MM.1S (cell line): ENCODE measurements at regions not wholly inside any gene's neighbourhood (a gene's known extent, or its start where the extent isn't known, plus 50 kb on each side); places are given as distances from the start of the nearest gene placed in this dataset.

ENCODE experiments used
- DNase-seq: peaks from one replicate; pipeline ENCODE4 v3.0.0-alpha.2; 2015
- H2AFZ ChIP-seq: fragments of 300-600 bp; sonication (generic); 2 replicates; pipeline ENCODE4 v1.6.0; 2016; ENCODE audit warnings: antibody characterized with exemption, low read length
- H3F3A ChIP-seq: fragments of 300-600 bp; sonication (generic); 2 replicates; pipeline ENCODE4 v1.6.1; 2016; ENCODE audit warnings: mild to moderate bottlenecking, antibody characterized with exemption, low read length, moderate library complexity, mixed read lengths; ENCODE audit not compliant: insufficient read depth
- H3K27ac ChIP-seq: fragments of 300-600 bp; sonication (generic); 2 replicates; pipeline ENCODE4 v1.5.1; 2016; ENCODE audit warnings: mild to moderate bottlenecking, low read length
- H3K27me3 ChIP-seq: fragments of 300-600 bp; sonication (generic); replicated peaks from 2 replicates; pipeline ENCODE4 v1.6.0; 2016; ENCODE audit warnings: low read length; ENCODE audit not compliant: insufficient read depth
- H3K36me3 ChIP-seq: fragments of 300-600 bp; sonication (generic); replicated peaks from 2 replicates; pipeline ENCODE4 v1.6.1; 2016; ENCODE audit warnings: mild to moderate bottlenecking, low read length, mixed read lengths; ENCODE audit not compliant: insufficient read depth
- H3K4me1 ChIP-seq: fragments of 300-600 bp; sonication (generic); 2 replicates; pipeline ENCODE4 v1.6.1; 2016; ENCODE audit warnings: low read length, mixed read lengths
- H3K4me2 ChIP-seq: fragments of 300-600 bp; sonication (generic); 2 replicates; pipeline ENCODE4 v1.6.0; 2016; ENCODE audit warnings: low read depth, low read length
- H3K4me3 ChIP-seq: fragments of 300-600 bp; sonication (generic); 2 replicates; pipeline ENCODE4 v1.5.1; 2016; ENCODE audit warnings: low read length, mixed read lengths
- H3K79me2 ChIP-seq: fragments of 300-600 bp; sonication (generic); 2 replicates; pipeline ENCODE4 v1.6.1; 2016; ENCODE audit warnings: mixed run types, low read length, mixed read lengths
- H3K9ac ChIP-seq: fragments of 300-600 bp; sonication (generic); 2 replicates; pipeline ENCODE4 v1.6.1; 2016; ENCODE audit warnings: low read length, mixed read lengths
- H3K9me2 ChIP-seq: fragments of 300-600 bp; sonication (generic); replicated peaks from 2 replicates; pipeline ENCODE4 v1.6.1; 2016; ENCODE audit warnings: mild to moderate bottlenecking, low read length, mixed read lengths; ENCODE audit not compliant: insufficient read depth
- H3K9me3 ChIP-seq: fragments of 300-600 bp; sonication (generic); replicated peaks from 2 replicates; pipeline ENCODE4 v1.6.1; 2016; ENCODE audit warnings: mild to moderate bottlenecking, low read length, mixed read lengths; ENCODE audit not compliant: insufficient read depth
- H4K20me1 ChIP-seq: fragments of 300-600 bp; sonication (generic); 2 replicates; pipeline ENCODE4 v1.6.1; 2016; ENCODE audit warnings: mild to moderate bottlenecking, low read length, moderate library complexity, mixed read lengths; ENCODE audit not compliant: insufficient read depth
- EZH2 ChIP-seq: fragments of 300-600 bp; sonication (generic); optimal IDR thresholded peaks from 2 replicates; pipeline ENCODE3; 2017; ENCODE audit warnings: low read depth, mild to moderate bottlenecking, antibody characterized with exemption, low read length, mixed read lengths
- EZH2phosphoT487 ChIP-seq: fragments of 300-600 bp; sonication (generic); IDR thresholded peaks from 2 replicates; pipeline ENCODE4 v1.6.1; 2018; ENCODE audit warnings: antibody characterized with exemption, low read length
- TF ChIP-seq, protein P1 (sequence below): fragments of 300-600 bp; sonication (generic); IDR thresholded peaks from 2 replicates; pipeline ENCODE4 v1.5.1; 2016; ENCODE audit warnings: antibody characterized with exemption, low read length, mixed read lengths

DNA sequence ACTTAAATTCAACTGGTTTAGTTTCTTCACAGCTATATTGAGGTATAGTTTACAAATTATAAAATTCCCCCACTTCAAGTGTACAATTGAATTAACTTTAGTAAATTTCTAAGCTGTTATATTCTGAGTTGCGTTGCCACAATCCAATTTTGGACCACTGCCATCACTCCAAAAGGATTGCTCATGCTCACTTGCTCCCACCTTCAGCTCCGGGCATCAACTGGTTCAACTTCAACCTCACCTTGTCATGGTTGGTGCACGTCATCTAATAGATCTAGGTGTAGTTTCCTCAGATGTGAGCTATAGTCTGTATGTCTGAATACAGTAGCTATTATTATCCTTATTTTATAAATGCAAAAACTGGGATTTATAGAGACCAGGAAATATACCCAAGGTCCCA is 942.5 kb upstream of the WWC1 start:
- H4K20me1 ChIP-seq = no peaks in the 10 kb centered on the region
- H3K27me3 ChIP-seq = no peaks in the 10 kb centered on the region
- DNase-seq = no peak
- TF ChIP-seq, protein P1, sequence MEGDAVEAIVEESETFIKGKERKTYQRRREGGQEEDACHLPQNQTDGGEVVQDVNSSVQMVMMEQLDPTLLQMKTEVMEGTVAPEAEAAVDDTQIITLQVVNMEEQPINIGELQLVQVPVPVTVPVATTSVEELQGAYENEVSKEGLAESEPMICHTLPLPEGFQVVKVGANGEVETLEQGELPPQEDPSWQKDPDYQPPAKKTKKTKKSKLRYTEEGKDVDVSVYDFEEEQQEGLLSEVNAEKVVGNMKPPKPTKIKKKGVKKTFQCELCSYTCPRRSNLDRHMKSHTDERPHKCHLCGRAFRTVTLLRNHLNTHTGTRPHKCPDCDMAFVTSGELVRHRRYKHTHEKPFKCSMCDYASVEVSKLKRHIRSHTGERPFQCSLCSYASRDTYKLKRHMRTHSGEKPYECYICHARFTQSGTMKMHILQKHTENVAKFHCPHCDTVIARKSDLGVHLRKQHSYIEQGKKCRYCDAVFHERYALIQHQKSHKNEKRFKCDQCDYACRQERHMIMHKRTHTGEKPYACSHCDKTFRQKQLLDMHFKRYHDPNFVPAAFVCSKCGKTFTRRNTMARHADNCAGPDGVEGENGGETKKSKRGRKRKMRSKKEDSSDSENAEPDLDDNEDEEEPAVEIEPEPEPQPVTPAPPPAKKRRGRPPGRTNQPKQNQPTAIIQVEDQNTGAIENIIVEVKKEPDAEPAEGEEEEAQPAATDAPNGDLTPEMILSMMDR = no peak
- H3K9ac ChIP-seq = no peak overlapping the region
- H3F3A ChIP-seq = no peaks in the 10 kb centered on the region
- no peak overlapping the region for H2AFZ ChIP-seq
- H3K9me3 ChIP-seq = no peaks in the 10 kb centered on the region
- no peaks in the 10 kb centered on the region for H3K4me1 ChIP-seq
- H3K79me2 ChIP-seq = no peaks in the 10 kb centered on the region
- H3K4me2 ChIP-seq = no peak overlapping the region
- no peak overlapping the region for H3K27ac ChIP-seq
- no peak overlapping the region for H3K4me3 ChIP-seq
- H3K9me2 ChIP-seq = no peaks in the 10 kb centered on the region
- H3K36me3 ChIP-seq = no peaks in the 10 kb centered on the region

DNA sequence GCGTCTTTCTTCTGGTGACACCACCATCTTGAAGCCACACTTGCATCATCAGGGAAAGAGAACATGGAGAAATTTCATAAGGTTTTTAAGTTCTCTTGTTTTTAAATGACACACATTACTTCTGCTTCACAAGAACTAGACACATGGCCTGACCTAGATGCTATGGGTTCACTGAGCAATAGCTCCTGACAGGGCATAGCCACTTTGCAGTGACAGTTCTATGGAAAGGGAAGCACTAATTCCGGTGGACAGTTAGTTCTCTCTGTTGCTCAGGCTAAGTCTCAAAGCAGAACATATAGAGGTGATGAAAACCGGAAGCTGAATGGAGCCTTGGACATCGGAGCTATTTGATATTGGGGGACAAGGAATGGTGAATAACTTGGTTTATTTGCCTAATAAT is 940.1 kb upstream of the WWC1 start:
- H2AFZ ChIP-seq = no peak overlapping the region
- no peaks in the 10 kb centered on the region for H3K79me2 ChIP-seq
- no peaks in the 10 kb centered on the region for H3K4me1 ChIP-seq
- no peaks in the 10 kb centered on the region for H3K36me3 ChIP-seq
- no peaks in the 10 kb centered on the region for H3K9me2 ChIP-seq
- no peaks in the 10 kb centered on the region for H3F3A ChIP-seq
- H3K4me3 ChIP-seq = no peak overlapping the region
- no peak for DNase-seq
- no peak overlapping the region for H3K9ac ChIP-seq
- H4K20me1 ChIP-seq = no peaks in the 10 kb centered on the region
- no peaks in the 10 kb centered on the region for H3K27me3 ChIP-seq
- no peak overlapping the region for H3K27ac ChIP-seq
- no peaks in the 10 kb centered on the region for H3K9me3 ChIP-seq
- TF ChIP-seq EZH2 (no peak), EZH2phosphoT487 (no peak)
- TF ChIP-seq, protein P1 = no peak
- H3K4me2 ChIP-seq = no peak overlapping the region

DNA sequence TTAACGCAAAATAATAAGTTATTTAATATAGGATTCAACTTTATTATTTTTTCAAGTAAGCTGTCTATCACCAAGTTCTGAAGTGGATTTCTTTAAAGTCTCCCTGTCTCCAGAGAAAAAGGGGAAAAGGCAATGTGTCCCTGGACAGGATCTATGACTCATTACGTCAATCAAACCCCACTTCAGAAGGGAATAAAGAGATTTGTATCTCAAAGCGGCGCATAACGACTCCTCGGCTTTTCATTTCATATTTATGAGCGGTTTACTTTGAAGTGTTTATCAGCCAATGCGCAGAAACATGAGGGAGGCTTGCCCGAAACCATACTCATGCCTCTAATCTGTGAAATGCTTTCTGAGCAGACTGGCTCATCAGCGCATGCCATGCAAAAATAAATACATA is 938.6 kb upstream of the WWC1 start:
- Histone ChIP-seq H3K27ac (no peak overlapping the region), H3K36me3 (no peaks in the 10 kb centered on the region), H3K4me1 (no peaks in the 10 kb centered on the region), H3K9me2 (no peaks in the 10 kb centered on the region), H3K9me3 (no peaks in the 10 kb centered on the region), H3K4me2 (no peak overlapping the region), H3K9ac (no peak overlapping the region), H2AFZ (no peak overlapping the region), H3K79me2 (no peaks in the 10 kb centered on the region), H3K27me3 (no peaks in the 10 kb centered on the region), H3F3A (no peaks in the 10 kb centered on the region), H4K20me1 (no peaks in the 10 kb centered on the region), H3K4me3 (no peak overlapping the region)
- DNase-seq = no peak
- TF ChIP-seq EZH2 = no peak
- TF ChIP-seq, protein P1 = no peak
- no peak for TF ChIP-seq EZH2phosphoT487

DNA sequence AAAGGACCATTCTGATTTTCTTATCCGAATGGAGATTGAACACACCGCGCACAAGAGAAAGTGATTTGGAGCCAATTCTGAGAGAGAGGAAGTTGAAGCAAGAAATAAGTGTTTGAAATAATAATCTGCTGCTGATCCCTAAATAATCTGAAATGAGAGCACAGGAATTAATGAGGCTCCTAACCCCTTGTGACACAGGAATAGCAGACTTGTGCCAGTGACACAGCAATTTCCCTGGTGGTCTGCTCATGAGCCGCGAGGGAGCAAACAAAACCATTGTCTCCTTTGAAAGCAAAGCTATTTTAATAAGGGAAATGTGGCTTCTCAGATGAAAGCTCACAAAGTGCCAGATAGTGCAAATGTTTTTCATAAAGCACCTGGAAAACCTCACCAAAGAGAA is 936.1 kb upstream of the WWC1 start:
- Histone ChIP-seq H3K9me2 (no peaks in the 10 kb centered on the region), H3K4me3 (no peak overlapping the region), H3K79me2 (no peaks in the 10 kb centered on the region), H3F3A (no peaks in the 10 kb centered on the region), H3K4me2 (no peak overlapping the region), H3K27me3 (no peaks in the 10 kb centered on the region), H3K9ac (no peak overlapping the region), H3K4me1 (no peaks in the 10 kb centered on the region), H2AFZ (no peak overlapping the region), H3K9me3 (no peaks in the 10 kb centered on the region), H3K36me3 (no peaks in the 10 kb centered on the region), H3K27ac (no peak overlapping the region), H4K20me1 (no peaks in the 10 kb centered on the region)
- DNase-seq = no peak
- TF ChIP-seq, protein P1 = no peak
- TF ChIP-seq EZH2phosphoT487 (no peak), EZH2 (no peak)
